Skeletal muscle tissue (tissue), 3 donors: ENCODE measurements at regions not wholly inside any gene's neighbourhood (a gene's known extent, or its start where the extent isn't known, plus 50 kb on each side); places are given as distances from the start of the nearest gene placed in this dataset.
"Not testable (repeated sequence)": the region's sequence is repeated elsewhere in the genome, so short reads cannot be mapped to it uniquely, and the experiment has no call there.

Experiments used
- H3K27ac ChIP-seq: one replicate; pipeline ENCODE4 v1.7.0; 2013; ENCODE audit warnings: mild to moderate bottlenecking, low read depth, low read length, inconsistent platforms
- H3K27me3 ChIP-seq, 3 donors: one replicate each; pipeline ENCODE4 v1.7.0; 2013; ENCODE audit warnings: low read length in 3 of 3; ENCODE audit not compliant: control insufficient read depth in 3 of 3, insufficient read depth in 3 of 3
- H3K36me3 ChIP-seq, 3 donors: one replicate each; pipeline ENCODE4 v1.7.0; 2013; ENCODE audit warnings: low read length in 3 of 3; ENCODE audit not compliant: control insufficient read depth in 3 of 3, insufficient read depth in 3 of 3
- H3K4me1 ChIP-seq, 3 donors: one replicate each; pipeline ENCODE4 v1.7.0; 2013; ENCODE audit warnings: low read length in 3 of 3, mild to moderate bottlenecking in 3 of 3; ENCODE audit not compliant: control insufficient read depth in 3 of 3, insufficient read depth in 3 of 3
- H3K4me3 ChIP-seq, 3 donors: one replicate each; pipeline ENCODE4 v1.7.0; 2013; ENCODE audit warnings: low read length in 3 of 3
- H3K9ac ChIP-seq, 3 donors: one replicate each; pipeline ENCODE4 v1.7.0; 2013; ENCODE audit warnings: low read length in 3 of 3, mild to moderate bottlenecking in 3 of 3, moderate library complexity in 2 of 3, low read depth in 1 of 3
- H3K9me3 ChIP-seq, 3 donors: one replicate each; pipeline ENCODE4 v1.7.0; 2013; ENCODE audit warnings: low read length in 3 of 3; ENCODE audit not compliant: control insufficient read depth in 3 of 3
- donor health status: Osteomylitis.

- H3K9me3 ChIP-seq, result peaks cover 0 to 4% (median 2%) of the 10 kb centered on the region in 3 donors
- no peak overlapping the region for H3K27ac ChIP-seq
- H3K36me3 ChIP-seq, result no peaks in the 10 kb centered on the region
- no peak overlapping the region for H3K4me3 ChIP-seq
- H3K27me3 ChIP-seq, result peaks cover 9 to 20% (median 18%) of the 10 kb centered on the region in 3 donors
- no peak overlapping the region for H3K9ac ChIP-seq
- no peaks in the 10 kb centered on the region for H3K4me1 ChIP-seq
Measured at GRCh38 chr1:21385022-21385421, 54.9 kb upstream of the NBPF3 start.

- H3K36me3 ChIP-seq, result no peaks in the 10 kb centered on the region
Measured at GRCh38 chr1:21384620-21385019, 55.3 kb upstream of the NBPF3 start.

GRCh38 chr1:21383785-21384401 lies 56.0 kb upstream of the NBPF3 start:
- Histone ChIP-seq H3K27ac (no peak overlapping the region), H3K27me3 (peaks cover 9 to 18% (median 18%) of the 10 kb centered on the region in 3 donors), H3K4me1 (no peaks in the 10 kb centered on the region), H3K36me3 (no peaks in the 10 kb centered on the region), H3K9ac (no peak overlapping the region), H3K9me3 (peaks cover 0 to 4% (median 2%) of the 10 kb centered on the region in 3 donors), H3K4me3 (no peak overlapping the region)

More at GRCh38 chr1:21384620-21385019, 55.3 kb upstream of the NBPF3 start:
- H3K27ac ChIP-seq, result no peak overlapping the region
- H3K4me1 ChIP-seq, result no peaks in the 10 kb centered on the region
- H3K4me3 ChIP-seq, result no peak overlapping the region
- H3K9me3 ChIP-seq, result peaks cover 0 to 4% (median 2%) of the 10 kb centered on the region in 3 donors
- peaks cover 9 to 18% (median 18%) of the 10 kb centered on the region in 3 donors for H3K27me3 ChIP-seq
- H3K9ac ChIP-seq, result no peak overlapping the region

DNA sequence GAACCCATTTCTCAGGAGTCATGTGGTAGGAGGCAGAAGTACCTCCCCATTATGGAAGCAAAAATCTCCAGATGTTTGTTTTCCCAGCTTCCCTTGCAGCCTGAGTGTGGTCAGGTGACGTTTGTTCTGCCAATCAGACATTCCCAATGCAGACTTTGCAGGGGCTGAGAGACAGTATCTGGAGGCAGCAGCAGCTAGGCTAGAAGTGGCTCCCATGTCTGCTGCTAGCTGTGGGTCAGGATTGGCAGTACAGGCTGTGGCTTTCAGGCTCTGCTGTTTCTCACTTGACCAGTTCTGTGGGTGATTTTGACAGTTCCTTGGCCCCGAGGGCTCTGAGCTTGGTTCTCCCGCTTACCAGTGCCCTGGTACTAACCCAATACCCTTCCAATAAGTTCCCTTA lies 58.6 kb upstream of the NBPF3 start:
- Histone ChIP-seq H3K4me1 (no peaks in the 10 kb centered on the region), H3K36me3 (no peaks in the 10 kb centered on the region), H3K9ac (no peak overlapping the region), H3K27ac (no peak overlapping the region), H3K27me3 (peaks cover 9 to 18% (median 16%) of the 10 kb centered on the region in 3 donors), H3K4me3 (no peak overlapping the region), H3K9me3 (peaks cover 0 to 4% (median 2%) of the 10 kb centered on the region in 3 donors)

GRCh38 chr1:21380147-21380546 lies 59.8 kb upstream of the NBPF3 start:
- H3K9ac ChIP-seq, H3K9me3 ChIP-seq, H3K4me3 ChIP-seq, H3K4me1 ChIP-seq, H3K27ac ChIP-seq, H3K36me3 ChIP-seq: not testable (repeated sequence)
- peaks cover 9 to 18% (median 12%) of the 10 kb centered on the region in 3 donors for H3K27me3 ChIP-seq

DNA sequence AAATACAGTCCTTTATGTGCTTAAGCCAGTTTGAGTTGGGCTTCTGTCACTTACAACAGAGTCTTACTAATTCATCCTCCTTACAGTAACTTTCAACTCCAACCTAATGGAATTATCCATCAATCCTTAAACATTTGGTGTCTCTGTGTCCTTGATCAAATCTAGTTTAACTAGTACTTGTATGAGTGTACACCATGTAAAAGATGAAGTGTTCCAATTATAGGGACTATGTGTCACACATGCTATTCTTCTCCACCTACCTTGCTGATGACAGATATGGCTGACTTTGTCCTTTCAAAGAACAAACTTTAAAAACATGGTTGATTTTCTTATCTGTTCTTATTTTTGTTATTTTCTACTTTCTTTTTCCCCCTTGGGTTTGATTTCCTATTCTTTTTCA lies 60.4 kb upstream of the NBPF3 start:
- H3K9ac ChIP-seq, result no peak overlapping the region
- peaks cover 0 to 4% (median 2%) of the 10 kb centered on the region in 3 donors for H3K9me3 ChIP-seq
- peaks cover 6 to 18% (median 7%) of the 10 kb centered on the region in 3 donors for H3K27me3 ChIP-seq
- H3K27ac ChIP-seq, result no peak overlapping the region
- H3K36me3 ChIP-seq, result no peaks in the 10 kb centered on the region
- H3K4me3 ChIP-seq, result no peak overlapping the region
- no peaks in the 10 kb centered on the region for H3K4me1 ChIP-seq

- no peak overlapping the region for H3K9ac ChIP-seq
- no peaks in the 10 kb centered on the region for H3K4me1 ChIP-seq
- H3K4me3 ChIP-seq, result no peak overlapping the region
- H3K27ac ChIP-seq, result no peak overlapping the region
- peaks cover 0 to 4% (median 2%) of the 10 kb centered on the region in 3 donors for H3K9me3 ChIP-seq
- H3K36me3 ChIP-seq, result no peaks in the 10 kb centered on the region
- H3K27me3 ChIP-seq, result peaks cover 5 to 12% (median 6%) of the 10 kb centered on the region in 3 donors
Measured at GRCh38 chr1:21378705-21379494, 61.0 kb upstream of the NBPF3 start.

DNA sequence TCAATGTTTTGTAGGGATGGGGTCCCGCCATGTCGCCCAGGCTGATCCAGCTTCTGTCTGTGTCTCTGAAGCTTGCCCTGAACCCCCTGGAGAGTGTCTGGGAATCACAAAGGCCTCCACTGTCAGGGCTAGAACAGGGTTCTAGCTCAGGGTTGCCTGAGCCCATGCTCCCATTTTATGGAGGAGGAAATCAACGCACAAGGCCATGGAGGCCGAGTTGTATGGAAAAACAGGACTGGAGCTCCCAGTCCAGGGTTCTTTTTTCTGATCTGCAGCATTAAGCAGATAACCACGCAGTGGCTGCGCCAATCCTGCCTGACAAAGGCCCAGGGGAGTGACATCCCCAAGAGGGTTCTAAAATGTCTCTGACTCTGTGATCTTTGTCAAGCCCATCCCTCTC lies 67.6 kb upstream of the NBPF3 start:
- Histone ChIP-seq H3K9me3 (no peaks in the 10 kb centered on the region), H3K4me3 (no peak overlapping the region), H3K27ac (no peak overlapping the region), H3K4me1 (peaks cover 0 to 3% (median 2%) of the 10 kb centered on the region in 3 donors), H3K27me3 (peaks cover 0 to 5% (median 0%) of the 10 kb centered on the region in 3 donors), H3K9ac (no peak overlapping the region), H3K36me3 (no peaks in the 10 kb centered on the region)

DNA sequence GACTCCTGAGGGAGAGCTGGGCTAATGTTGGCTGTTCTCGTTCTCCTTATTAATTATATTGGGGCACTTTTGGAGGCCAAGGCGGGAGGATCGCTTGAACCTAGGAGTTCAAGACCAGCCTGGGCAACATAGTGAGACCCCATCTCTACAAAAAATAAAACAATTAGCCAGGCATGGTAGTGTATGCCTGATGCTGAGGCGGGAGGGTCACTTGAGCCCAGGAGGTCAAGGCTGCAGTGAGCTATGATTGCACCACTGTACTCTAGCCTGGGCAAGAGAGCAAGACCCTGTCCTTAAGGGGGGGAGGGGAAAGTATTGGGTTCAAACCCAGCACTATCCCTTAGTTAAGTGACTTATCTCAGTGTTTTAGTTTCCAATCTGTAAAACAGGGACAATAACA lies 70.0 kb upstream of the NBPF3 start:
- Histone ChIP-seq H3K4me1 (peaks cover 0 to 3% (median 2%) of the 10 kb centered on the region in 3 donors), H3K9me3 (no peaks in the 10 kb centered on the region), H3K36me3 (no peaks in the 10 kb centered on the region), H3K9ac (no peak overlapping the region), H3K27ac (no peak overlapping the region), H3K4me3 (no peak overlapping the region), H3K27me3 (peaks cover 0 to 5% (median 0%) of the 10 kb centered on the region in 3 donors)
